SU-DHL-6 (cell line): ENCODE measurements at regions not wholly inside any gene's neighbourhood (a gene's known extent, or its start where the extent isn't known, plus 50 kb on each side); places are given as distances from the start of the nearest gene placed in this dataset.

Experiments used
- EZH2phosphoT487 ChIP-seq: fragments of 200-600 bp; sonication (generic), shearing (Covaris generic); conservative IDR thresholded peaks from 2 replicates; pipeline ENCODE4 v1.6.1; 2018; ENCODE audit warnings: mild to moderate bottlenecking, antibody characterized with exemption, low read length, moderate library complexity, mixed read lengths
- TF ChIP-seq, protein P1 (sequence below): fragments of 200-600 bp; sonication (generic); IDR thresholded peaks from one replicate; pipeline ENCODE4 v1.5.1; 2017; ENCODE audit warnings: antibody characterized with exemption, mild to moderate bottlenecking, low read length, moderate library complexity; ENCODE audit not compliant: insufficient read depth, poor library complexity, severe bottlenecking

DNA sequence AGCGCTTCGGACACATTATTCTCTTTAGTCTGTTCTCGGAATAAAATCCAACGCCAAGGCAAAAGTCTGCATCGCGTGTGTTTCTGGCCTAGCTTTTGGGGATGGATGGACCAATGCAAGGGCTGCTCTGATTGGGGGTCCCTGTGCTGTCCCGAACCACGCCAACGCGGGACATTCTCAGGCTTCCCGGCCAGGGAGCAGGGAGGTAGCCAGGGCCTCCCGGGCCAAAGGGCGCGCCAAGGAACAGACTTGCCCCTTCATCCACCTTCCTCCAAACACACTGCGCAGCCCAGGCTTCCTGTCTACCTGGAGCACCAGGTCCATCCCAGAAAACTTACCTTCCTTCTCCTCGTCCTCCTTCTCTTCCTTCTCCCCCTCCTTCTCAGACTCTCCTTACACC, 113.0 kb upstream of the SELENOP start:
- TF ChIP-seq, protein P1, sequence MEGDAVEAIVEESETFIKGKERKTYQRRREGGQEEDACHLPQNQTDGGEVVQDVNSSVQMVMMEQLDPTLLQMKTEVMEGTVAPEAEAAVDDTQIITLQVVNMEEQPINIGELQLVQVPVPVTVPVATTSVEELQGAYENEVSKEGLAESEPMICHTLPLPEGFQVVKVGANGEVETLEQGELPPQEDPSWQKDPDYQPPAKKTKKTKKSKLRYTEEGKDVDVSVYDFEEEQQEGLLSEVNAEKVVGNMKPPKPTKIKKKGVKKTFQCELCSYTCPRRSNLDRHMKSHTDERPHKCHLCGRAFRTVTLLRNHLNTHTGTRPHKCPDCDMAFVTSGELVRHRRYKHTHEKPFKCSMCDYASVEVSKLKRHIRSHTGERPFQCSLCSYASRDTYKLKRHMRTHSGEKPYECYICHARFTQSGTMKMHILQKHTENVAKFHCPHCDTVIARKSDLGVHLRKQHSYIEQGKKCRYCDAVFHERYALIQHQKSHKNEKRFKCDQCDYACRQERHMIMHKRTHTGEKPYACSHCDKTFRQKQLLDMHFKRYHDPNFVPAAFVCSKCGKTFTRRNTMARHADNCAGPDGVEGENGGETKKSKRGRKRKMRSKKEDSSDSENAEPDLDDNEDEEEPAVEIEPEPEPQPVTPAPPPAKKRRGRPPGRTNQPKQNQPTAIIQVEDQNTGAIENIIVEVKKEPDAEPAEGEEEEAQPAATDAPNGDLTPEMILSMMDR: no peak
- no peak for TF ChIP-seq EZH2phosphoT487
